ENCODE measurements at regions not wholly inside any gene's neighbourhood (a gene's known extent, or its start where the extent isn't known, plus 50 kb on each side); places are given as distances from the start of the nearest gene placed in this dataset.

GRCh38 chr18:73973972-73974371 is 173.7 kb downstream of the FBXO15 start:
- TF ChIP-seq CTCF (IDR thresholded peaks at IDR 0.05; ENCODE audit: low read depth, low read length, missing input control): no peak
- no peak for TF ChIP-seq YY1 (IDR thresholded peaks at IDR 0.05)
- TF ChIP-seq HNF4A (conservative IDR thresholded peaks at IDR 0.05): no peak

All from liver (tissue), 3 donors.